Cardiac septum (tissue), 1 donor: ENCODE measurements at regions not wholly inside any gene's neighbourhood (a gene's known extent, or its start where the extent isn't known, plus 50 kb on each side); places are given as distances from the start of the nearest gene placed in this dataset.

Experiments
- DNase-seq: peaks from one replicate; pipeline ENCODE4 v3.0.0-alpha.2; 2020; ENCODE audit warnings: low spot score
- intact Hi-C: fragments of 100-400 bp; cut with DNase I; formaldehyde crosslinking; loops from one replicate; pipeline ENCODE4 v1.14.0; 2022
- donor health status: DM: no; HTN: no; CAD: no.

DNA sequence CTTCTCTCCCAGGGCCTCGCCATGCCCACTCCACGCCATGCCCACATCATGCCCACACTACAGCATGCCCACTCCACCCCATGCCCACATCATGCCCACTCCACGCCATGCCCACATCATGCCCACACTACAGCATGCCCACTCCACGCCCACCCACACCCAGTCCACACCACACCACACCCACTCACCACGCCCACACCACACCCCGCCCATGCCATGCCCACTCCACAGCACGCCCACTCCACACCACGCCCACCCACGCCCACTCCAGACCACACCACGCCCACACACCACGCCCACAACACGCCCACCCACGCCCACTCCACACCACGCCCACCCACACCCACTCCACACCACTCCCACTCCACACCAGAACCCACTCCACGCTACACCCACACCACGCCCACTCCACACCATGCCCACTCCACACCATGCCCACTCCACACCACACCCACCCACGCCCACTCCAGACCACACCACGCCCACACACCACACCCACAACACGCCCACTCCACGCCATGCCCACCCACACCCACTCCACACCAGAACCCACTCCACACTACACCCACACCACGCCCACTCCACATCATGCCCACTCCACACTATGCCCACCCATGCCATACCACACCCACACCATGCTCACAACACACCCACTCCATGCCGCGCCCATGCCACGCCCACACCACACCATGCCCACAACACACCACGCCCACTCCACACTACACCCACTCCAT lies 88.6 kb downstream of the ERMARD start:
- intact Hi-C loops: no loop called here
- DNase-seq: peak; percentile 50

DNA sequence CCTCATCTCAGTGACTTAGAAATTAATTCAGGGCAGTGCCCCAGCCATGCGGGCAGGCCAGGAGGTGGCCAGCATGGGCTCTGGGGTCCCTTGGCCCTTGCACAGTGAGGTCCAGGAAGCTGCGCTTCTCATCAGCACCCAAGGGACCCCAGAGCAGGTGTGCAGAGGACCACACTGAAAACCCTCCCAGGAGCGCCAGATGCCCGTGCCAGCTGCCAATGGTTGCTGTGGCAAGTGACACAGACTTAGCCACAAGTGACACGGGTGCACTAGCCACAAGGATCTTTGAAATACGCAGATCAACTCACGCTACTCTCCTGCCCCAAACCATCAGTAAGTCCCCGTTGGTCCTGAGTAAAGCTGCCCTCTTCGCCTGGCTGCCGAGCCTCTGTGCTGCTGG lies 88.1 kb downstream of the ERMARD start:
- DNase-seq: peak; percentile 74
- intact Hi-C loops: no loop called here

DNA sequence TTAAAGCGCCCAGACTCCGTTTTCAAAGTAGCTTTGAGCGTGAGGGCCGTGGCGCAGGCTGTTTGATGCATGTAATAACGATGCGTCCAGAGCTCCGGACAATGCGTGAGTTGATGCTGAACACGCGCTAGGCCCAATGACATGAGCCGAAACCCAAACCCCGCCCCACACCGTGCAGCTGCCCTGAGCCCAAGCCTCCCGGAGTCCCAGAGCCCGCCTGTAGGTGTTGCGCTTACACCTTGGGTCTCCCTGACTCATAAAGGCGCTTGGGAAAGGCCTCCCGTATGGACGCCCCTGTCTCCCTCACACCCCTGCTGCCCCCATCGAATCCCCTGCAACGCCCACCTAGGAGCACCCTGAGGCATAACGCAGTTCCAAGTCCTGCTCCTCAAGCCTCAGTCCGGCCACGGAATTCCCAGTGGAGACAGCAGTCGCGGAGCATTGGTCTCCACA lies 87.6 kb downstream of the ERMARD start:
- intact Hi-C loops: no loop called here
- DNase-seq: peak; percentile 69

DNA sequence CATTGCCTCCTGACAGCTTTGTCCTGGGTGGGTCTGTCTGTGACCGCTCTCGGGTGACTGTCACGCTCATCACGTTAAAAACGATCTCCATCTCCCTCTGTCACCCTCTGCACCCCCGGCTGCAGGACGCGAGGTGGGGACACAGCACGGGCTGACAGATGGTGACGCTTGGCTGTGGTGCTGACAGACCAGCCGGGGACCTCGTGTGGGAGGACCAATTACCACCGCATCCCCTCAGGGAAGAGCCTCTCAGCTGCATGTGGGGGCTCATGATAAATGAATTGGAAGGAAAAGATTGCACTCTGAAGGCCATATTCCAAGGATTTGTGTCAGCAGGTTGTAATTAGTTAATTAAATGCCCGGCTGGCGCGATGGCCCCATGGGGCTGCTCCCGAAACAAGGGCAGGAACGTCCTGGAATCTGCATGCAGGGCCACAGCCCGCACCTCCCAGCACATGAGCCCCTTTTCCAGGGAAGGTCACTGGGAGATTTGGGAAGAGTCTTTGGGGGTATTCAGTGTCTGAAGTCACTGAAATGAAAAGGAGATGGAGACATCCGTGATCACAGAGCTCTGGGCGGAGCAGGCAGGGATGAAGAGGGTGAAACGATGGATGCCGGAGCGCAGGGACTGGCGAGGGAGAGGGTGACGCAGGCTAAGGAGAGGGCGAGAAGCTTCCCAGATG lies 87.1 kb downstream of the ERMARD start:
- DNase-seq: peak; percentile 41
- intact Hi-C loops: no loop called here

DNA sequence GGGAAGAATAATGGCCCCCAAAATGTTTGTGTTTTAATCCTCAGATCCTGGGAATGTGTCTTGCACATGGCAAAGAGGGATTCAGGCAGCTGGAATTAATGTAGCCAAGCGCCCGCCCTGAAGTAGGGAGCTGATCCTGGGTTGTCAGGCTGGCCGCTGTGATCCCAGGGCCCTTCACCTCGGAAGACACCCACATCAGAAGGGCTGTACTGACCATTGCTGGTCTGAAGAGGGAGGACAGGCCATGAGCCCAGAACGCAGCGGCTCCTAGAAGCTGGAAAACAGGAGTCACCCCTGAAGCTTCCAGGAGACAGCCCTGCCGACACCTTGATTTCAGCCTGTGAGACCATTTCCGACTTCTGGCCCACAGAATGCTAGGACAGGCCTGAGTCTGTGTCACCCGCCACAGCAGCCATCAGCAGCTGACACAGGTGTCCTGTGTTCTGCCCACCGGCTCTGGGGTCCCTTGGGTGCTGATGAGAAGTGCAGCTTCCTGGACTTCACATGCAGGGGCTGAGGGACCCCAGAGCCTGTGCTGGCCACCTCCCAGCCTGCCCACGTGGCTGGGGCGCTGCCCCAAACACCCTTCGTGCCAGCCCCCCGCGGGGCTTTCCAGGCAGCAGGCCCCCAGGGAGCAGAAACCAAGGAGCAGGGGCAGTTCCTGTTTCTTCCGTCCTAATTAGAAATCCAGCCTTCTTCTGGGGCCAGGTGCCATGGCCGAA lies 86.3 kb downstream of the ERMARD start:
- intact Hi-C loops: no loop called here
- peak; percentile 61 for DNase-seq

DNA sequence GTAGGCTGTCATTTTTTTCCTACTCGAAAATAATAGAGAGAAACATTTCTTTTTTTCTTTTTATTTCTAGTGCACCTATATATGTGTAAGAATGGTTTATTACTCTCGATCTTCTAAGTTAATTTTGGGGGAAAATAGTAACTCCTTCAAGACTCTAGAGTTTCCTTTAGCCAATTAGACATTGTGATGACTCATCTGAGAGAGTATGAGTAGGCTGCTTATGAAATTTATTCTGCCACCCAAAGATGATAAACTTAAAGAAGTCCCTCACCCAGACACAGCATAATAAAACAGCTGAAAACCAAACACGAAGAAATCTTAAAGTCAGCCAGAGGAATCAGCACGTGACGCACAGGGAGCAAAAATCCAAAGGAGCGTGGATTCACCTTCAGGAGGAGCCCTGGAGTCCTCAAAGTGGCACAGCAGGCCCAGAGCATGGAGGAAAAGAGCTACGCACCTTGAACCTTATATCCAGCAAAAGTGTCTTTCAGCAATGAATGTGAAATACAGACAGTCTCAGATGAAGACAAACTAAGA lies 81.9 kb downstream of the ERMARD start:
- intact Hi-C loops: no loop called here
- DNase-seq: no peak

DNA sequence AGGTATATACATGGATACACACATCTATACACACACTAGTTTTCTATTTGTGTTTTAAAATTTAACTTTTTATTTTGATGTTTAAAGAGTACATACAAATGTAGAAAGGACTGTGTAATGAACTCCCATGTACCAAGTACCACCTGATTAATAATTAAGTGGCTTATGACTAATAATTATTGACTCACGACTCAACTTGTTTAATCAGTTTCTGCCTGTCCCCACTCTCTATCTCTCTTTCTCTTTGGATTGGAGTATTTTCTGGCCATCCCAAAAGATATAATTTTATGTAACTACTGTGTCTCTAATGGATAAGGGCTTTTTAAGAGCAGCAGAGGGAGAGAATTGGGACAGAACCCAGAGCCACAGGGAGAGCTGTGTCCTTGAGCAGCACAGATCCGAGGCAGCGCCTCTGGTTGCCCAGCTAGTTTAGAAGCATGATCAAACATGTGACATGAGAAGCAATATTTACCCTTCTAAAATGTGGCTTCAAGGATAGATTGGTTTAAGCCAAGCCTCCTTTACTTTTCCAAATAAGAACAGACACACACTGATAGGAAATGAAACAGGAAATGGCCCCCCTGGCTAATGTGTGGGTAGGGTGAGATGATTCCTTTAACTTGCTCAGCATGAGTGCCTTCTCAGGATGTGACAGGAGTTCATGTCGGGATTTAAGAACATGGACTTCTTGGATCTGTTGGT lies 81.0 kb downstream of the ERMARD start:
- no peak for DNase-seq
- intact Hi-C loops: no loop called here

DNA sequence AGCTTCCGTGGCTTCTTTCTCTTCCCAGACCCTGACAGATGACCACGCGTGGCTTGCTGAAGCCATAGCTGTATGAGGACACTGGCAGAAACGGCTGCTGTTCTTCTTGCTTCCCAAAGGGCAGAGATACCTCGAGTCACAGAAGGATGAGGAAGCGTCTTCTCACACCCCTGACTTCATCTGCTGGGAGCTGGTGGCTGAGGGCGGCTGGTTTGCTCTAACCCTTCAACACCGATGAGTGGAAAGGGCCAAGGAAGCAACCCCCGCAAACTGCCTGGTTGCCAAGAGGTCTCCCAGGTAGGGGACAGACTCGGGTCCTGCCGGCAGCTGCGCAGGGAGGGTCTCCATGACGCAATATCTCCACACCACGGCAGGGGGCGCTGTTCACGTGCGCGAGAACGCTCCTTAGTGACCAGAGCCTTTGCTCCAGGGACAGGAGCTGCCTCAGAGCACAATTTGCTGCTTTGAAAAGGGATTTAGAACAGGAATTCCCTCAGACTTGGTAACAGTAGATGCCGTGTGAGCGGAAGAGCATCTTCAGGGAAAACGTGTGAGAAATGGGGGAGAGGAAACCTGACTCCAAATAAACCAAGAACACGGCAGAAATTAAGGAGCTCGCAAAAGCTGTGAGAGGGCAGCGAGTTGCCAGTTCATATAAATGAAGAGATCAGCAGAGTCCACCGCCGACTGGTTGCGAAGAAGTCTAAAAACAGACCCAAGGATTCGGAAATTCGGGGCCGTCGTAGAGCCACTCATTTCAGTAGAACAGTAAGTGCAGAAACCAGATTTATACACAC lies 80.2 kb downstream of the ERMARD start:
- intact Hi-C loops: loop anchor here (2.0 kb wide), 2 partner anchors 461 to 697 kb away; no protein-coding TSS in a partner anchor
- peak; percentile 85 for DNase-seq
